Fibroblast of lung (primary cell): ENCODE measurements at regions not wholly inside any gene's neighbourhood (a gene's known extent, or its start where the extent isn't known, plus 50 kb on each side); places are given as distances from the start of the nearest gene placed in this dataset.

Source experiments
- DNase-seq, 2 donors: peaks; one replicate each; pipeline versions ENCODE4 v3.0.0 to v3.0.0-alpha.2; 2010; ENCODE audit warnings: low read depth in 2 of 2
- H2AFZ ChIP-seq: 2 replicates; pipeline ENCODE4 v1.5.1; 2012; ENCODE audit warnings: low read length, control low read depth, inconsistent platforms
- H3K27ac ChIP-seq: 2 replicates; pipeline ENCODE4 v1.5.1; 2011; ENCODE audit warnings: low read length, control low read depth; ENCODE audit not compliant: insufficient read depth
- H3K27me3 ChIP-seq: 2 replicates; pipeline ENCODE4 v1.5.1; 2011; ENCODE audit warnings: mild to moderate bottlenecking, low read length; ENCODE audit not compliant: control insufficient read depth, insufficient read depth
- H3K36me3 ChIP-seq: 2 replicates; pipeline ENCODE4 v1.5.1; 2011; ENCODE audit warnings: low read length; ENCODE audit not compliant: control insufficient read depth, insufficient read depth
- H3K4me1 ChIP-seq: 2 replicates; pipeline ENCODE4 v1.5.1; 2011; ENCODE audit warnings: low read length; ENCODE audit not compliant: control insufficient read depth, insufficient read depth; ENCODE audit errors: extremely low read depth
- H3K4me2 ChIP-seq: 2 replicates; pipeline ENCODE4 v1.5.1; 2011; ENCODE audit warnings: low read length, control low read depth; ENCODE audit not compliant: insufficient read depth; ENCODE audit errors: extremely low read depth
- H3K4me3 ChIP-seq, 4 experiments: fragments of 200-600 bp in 1 of 4; sonication (generic) in 1 of 4; replicated peaks in 1 of 4; 2 replicates each; pipeline ENCODE4 v1.5.1; 2011 to 2016; ENCODE audit warnings: low read length in 4 of 4, low read depth in 3 of 4, mild to moderate bottlenecking in 3 of 4, control low read depth in 2 of 4, inconsistent platforms in 1 of 4, mixed read lengths in 1 of 4; ENCODE audit not compliant: insufficient read depth in 1 of 4; ENCODE audit errors: control extremely low read depth in 1 of 4
- H3K79me2 ChIP-seq: 2 replicates; pipeline ENCODE4 v1.5.1; 2012; ENCODE audit warnings: mild to moderate bottlenecking, low read length, inconsistent platforms; ENCODE audit not compliant: control insufficient read depth, insufficient read depth
- H3K9ac ChIP-seq: 2 replicates; pipeline ENCODE4 v1.5.1; 2011; ENCODE audit warnings: mild to moderate bottlenecking, low read length, control low read depth; ENCODE audit not compliant: insufficient read depth
- H3K9me3 ChIP-seq: 2 replicates; pipeline ENCODE4 v1.5.1; 2012; ENCODE audit warnings: low read depth, low read length; ENCODE audit not compliant: control insufficient read depth, insufficient read depth
- H4K20me1 ChIP-seq: 2 replicates; pipeline ENCODE4 v1.5.1; 2011; ENCODE audit warnings: low read length; ENCODE audit not compliant: control insufficient read depth, insufficient read depth; ENCODE audit errors: extremely low read depth
- CTCF ChIP-seq, 2 donors: IDR thresholded peaks in 1 of 2; conservative IDR thresholded peaks in 1 of 2; 1 replicate in 1 of 2; 2 replicates in 1 of 2; pipeline ENCODE4 v1.5.1; 2011 to 2012; ENCODE audit warnings: low read length in 2 of 2, control low read depth in 1 of 2, inconsistent platforms in 1 of 2, low read depth in 1 of 2, mild to moderate bottlenecking in 1 of 2
- EZH2 ChIP-seq: IDR thresholded peaks from 2 replicates; pipeline ENCODE4 v1.5.1; 2012; ENCODE audit warnings: low read length, control low read depth, mild to moderate bottlenecking; ENCODE audit errors: missing control alignments

GRCh38 chr7:149608168-149608567, 110.6 kb upstream of the ZNF746 start:
- DNase-seq: no peak
- Histone ChIP-seq H3K36me3 (peaks cover 6% of the 10 kb centered on the region), H3K4me3 (no peak overlapping the region), H2AFZ (no peak overlapping the region), H3K27ac (no peak overlapping the region), H3K27me3 (no peaks in the 10 kb centered on the region), H3K79me2 (no peaks in the 10 kb centered on the region), H3K4me2 (no peak overlapping the region), H3K9ac (no peak overlapping the region), H4K20me1 (no peaks in the 10 kb centered on the region), H3K9me3 (no peaks in the 10 kb centered on the region), H3K4me1 (no peaks in the 10 kb centered on the region)
- TF ChIP-seq CTCF (conservative IDR thresholded peaks at IDR 0.05 in 1 of 2, IDR thresholded peaks at IDR 0.05 in 1 of 2; ENCODE audit: low read depth in 1 of 2, low read length in 2 of 2): no peak
- no peak for TF ChIP-seq EZH2

- Histone ChIP-seq H3K27me3 (no peaks in the 10 kb centered on the region), H3K9ac (no peak overlapping the region), H4K20me1 (no peaks in the 10 kb centered on the region), H3K9me3 (no peaks in the 10 kb centered on the region), H3K4me3 (no peak overlapping the region), H2AFZ (no peak overlapping the region), H3K36me3 (peaks cover 5% of the 10 kb centered on the region), H3K4me2 (no peak overlapping the region), H3K27ac (no peak overlapping the region), H3K4me1 (no peaks in the 10 kb centered on the region), H3K79me2 (no peaks in the 10 kb centered on the region)
- no peak for DNase-seq
- no peak for TF ChIP-seq CTCF (conservative IDR thresholded peaks at IDR 0.05 in 1 of 2, IDR thresholded peaks at IDR 0.05 in 1 of 2; ENCODE audit: low read depth in 1 of 2, low read length in 2 of 2)
- no peak for TF ChIP-seq EZH2
Measured at GRCh38 chr7:149607683-149608082, 110.1 kb upstream of the ZNF746 start.

GRCh38 chr7:149606826-149607225, 109.2 kb upstream of the ZNF746 start:
- Histone ChIP-seq H3K4me3 (no peak overlapping the region), H3K36me3 (peaks cover 6% of the 10 kb centered on the region), H3K4me2 (no peak overlapping the region), H3K9ac (no peak overlapping the region), H3K9me3 (no peaks in the 10 kb centered on the region), H3K4me1 (no peaks in the 10 kb centered on the region), H4K20me1 (no peaks in the 10 kb centered on the region), H3K79me2 (no peaks in the 10 kb centered on the region), H3K27ac (no peak overlapping the region), H3K27me3 (no peaks in the 10 kb centered on the region), H2AFZ (no peak overlapping the region)
- no peak for TF ChIP-seq CTCF (conservative IDR thresholded peaks at IDR 0.05 in 1 of 2, IDR thresholded peaks at IDR 0.05 in 1 of 2; ENCODE audit: low read depth in 1 of 2, low read length in 2 of 2)
- no peak for TF ChIP-seq EZH2
- DNase-seq: no peak
